Tibial nerve (tissue), 4 donors: ENCODE measurements at regions not wholly inside any gene's neighbourhood (a gene's known extent, or its start where the extent isn't known, plus 50 kb on each side); places are given as distances from the start of the nearest gene placed in this dataset.

Experiments
- DNase-seq, 2 donors: peaks; one replicate each; pipeline ENCODE4 v3.0.0-alpha.2; 2019; ENCODE audit warnings: low spot score in 2 of 2
- H3K27ac ChIP-seq, 4 donors: fragments of 200-600 bp; sonication (generic) in 3 of 4; one replicate each; pipeline ENCODE4 v1.5.1; 2017 to 2019; ENCODE audit warnings: mild to moderate bottlenecking in 1 of 4
- H3K27me3 ChIP-seq, 2 donors: fragments of 200-600 bp; sonication (generic) in 1 of 2; one replicate each; pipeline versions ENCODE4 v1.5.1 to v1.6.0; 2017 to 2019
- H3K36me3 ChIP-seq, 3 donors: fragments of 200-600 bp; sonication (generic); one replicate each; pipeline ENCODE4 v1.5.1; 2018 to 2019
- H3K4me1 ChIP-seq, 4 donors: fragments of 200-600 bp; sonication (generic) in 3 of 4; one replicate each; pipeline ENCODE4 v1.5.1; 2017 to 2019
- H3K4me3 ChIP-seq, 4 donors: fragments of 200-600 bp; sonication (generic) in 3 of 4; one replicate each; pipeline ENCODE4 v1.5.1; 2017 to 2019; ENCODE audit warnings: mild to moderate bottlenecking in 1 of 4, moderate library complexity in 1 of 4
- H3K9me3 ChIP-seq, 4 donors: fragments of 200-600 bp; sonication (generic) in 3 of 4; one replicate each; pipeline ENCODE4 v1.5.1; 2017 to 2019
- CTCF ChIP-seq, 5 experiments: fragments of 200-600 bp in 3 of 5; fragments of 450-650 bp in 2 of 5; sonication (generic) in 3 of 5; IDR thresholded peaks; one replicate each; pipeline ENCODE4 v1.5.1; 2016 to 2019; ENCODE audit warnings: antibody characterized with exemption in 5 of 5, mild to moderate bottlenecking in 3 of 5, moderate library complexity in 2 of 5
- EP300 ChIP-seq, 2 donors: sonication (generic); formaldehyde crosslinking; IDR thresholded peaks; one replicate each; pipeline ENCODE4 v1.6.1; 2017; ENCODE audit warnings: antibody characterized with exemption in 2 of 2, mild to moderate bottlenecking in 1 of 2
- POLR2A ChIP-seq, 2 donors: fragments of 450-650 bp; IDR thresholded peaks; one replicate each; pipeline ENCODE4 v1.6.1; 2017; ENCODE audit warnings: antibody characterized with exemption in 2 of 2, mild to moderate bottlenecking in 2 of 2, moderate library complexity in 2 of 2
- WGBS, 2 donors: methylation state at CpG; one replicate each; pipeline ENCODE4 v1.1.5; 2018; 5-methylcytosine and 5-hydroxymethylcytosine counted together

DNA sequence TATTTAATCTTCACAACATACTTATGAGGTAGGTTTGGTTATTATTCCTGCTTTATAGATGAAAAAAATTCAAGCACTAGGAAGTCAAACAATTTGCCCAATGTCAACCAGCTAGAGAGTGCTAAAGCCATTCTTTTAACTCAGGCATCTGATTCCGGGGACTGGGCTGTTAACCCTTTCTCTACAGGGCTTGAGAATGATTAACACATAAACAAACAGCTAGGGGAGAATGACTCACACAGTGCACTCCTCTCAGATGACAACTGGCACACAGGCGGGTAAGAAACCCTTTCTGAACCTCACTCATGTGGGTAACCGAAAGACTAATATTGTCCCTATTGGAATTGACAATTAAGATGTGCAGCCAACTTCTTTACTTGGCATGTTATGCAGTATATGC, 86.3 kb upstream of the FSHR start:
- H3K27ac ChIP-seq, result no peak overlapping the region
- no peaks in the 10 kb centered on the region for H3K36me3 ChIP-seq
- TF ChIP-seq CTCF (IDR thresholded peaks at IDR 0.05), result no peak
- TF ChIP-seq POLR2A (IDR thresholded peaks at IDR 0.05), result no peak
- 58 to 62% methylated on average over 3 of the region's 3 CpGs for WGBS, 2 donors
- no peaks in the 10 kb centered on the region for H3K4me1 ChIP-seq
- H3K4me3 ChIP-seq, result no peak overlapping the region
- H3K27me3 ChIP-seq, result no peaks in the 10 kb centered on the region
- no peak for DNase-seq
- peaks cover 0 to 3% (median 0%) of the 10 kb centered on the region in 4 donors for H3K9me3 ChIP-seq

- TF ChIP-seq CTCF (IDR thresholded peaks at IDR 0.05), result no peak
- no peak for TF ChIP-seq POLR2A (IDR thresholded peaks at IDR 0.05)
- TF ChIP-seq EP300 (IDR thresholded peaks at IDR 0.05), result no peak
Measured at GRCh38 chr2:49238604-49238960, 84.3 kb upstream of the FSHR start.

GRCh38 chr2:49237867-49238603, 83.7 kb upstream of the FSHR start:
- TF ChIP-seq EP300 (IDR thresholded peaks at IDR 0.05) (no peak), CTCF (IDR thresholded peaks at IDR 0.05) (no peak), POLR2A (IDR thresholded peaks at IDR 0.05) (no peak)
- Histone ChIP-seq H3K36me3 (no peaks in the 10 kb centered on the region), H3K27ac (no peak overlapping the region), H3K4me3 (no peak overlapping the region), H3K9me3 (peaks cover 0 to 6% (median 0%) of the 10 kb centered on the region in 4 donors), H3K4me1 (no peaks in the 10 kb centered on the region), H3K27me3 (no peaks in the 10 kb centered on the region)
- no peak for DNase-seq
- WGBS, 2 donors, result 84 to 88% methylated on average over 6 of the region's 6 CpGs

More at GRCh38 chr2:49238604-49238960, 84.3 kb upstream of the FSHR start:
- H3K27ac ChIP-seq, result no peak overlapping the region
- H3K4me1 ChIP-seq, result no peaks in the 10 kb centered on the region
- H3K36me3 ChIP-seq, result no peaks in the 10 kb centered on the region
- H3K4me3 ChIP-seq, result no peak overlapping the region
- no peaks in the 10 kb centered on the region for H3K27me3 ChIP-seq
- peaks cover 0 to 2% (median 0%) of the 10 kb centered on the region in 4 donors for H3K9me3 ChIP-seq
- no peak for DNase-seq

DNA sequence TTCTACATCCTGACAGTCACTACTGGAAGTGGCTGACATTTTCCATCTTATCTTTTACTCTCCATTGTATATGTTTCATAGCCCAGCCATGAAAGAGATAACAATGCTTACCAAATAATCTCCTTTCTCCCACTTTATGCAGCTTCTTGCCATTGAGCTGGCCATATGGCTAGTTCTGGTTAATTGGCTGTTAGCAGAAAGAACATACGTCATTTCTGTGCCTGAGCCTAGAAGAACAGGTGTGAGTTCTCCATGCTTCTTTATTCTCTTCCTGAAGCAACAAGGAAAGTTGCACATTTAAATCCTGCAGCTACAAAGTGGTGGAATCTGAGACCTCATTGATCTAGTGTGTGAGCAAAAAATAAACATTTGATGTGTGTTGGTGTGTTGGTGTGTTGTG, 82.0 kb upstream of the FSHR start:
- H3K27ac ChIP-seq, result no peak overlapping the region
- WGBS, 2 donors, result 84 to 87% methylated on average over 1 of the region's 1 CpG

More for the DNA sequence above, 82.0 kb upstream of the FSHR start:
- H3K36me3 ChIP-seq, result no peaks in the 10 kb centered on the region
- no peak overlapping the region for H3K4me3 ChIP-seq
- no peak for DNase-seq
- peaks cover 0 to 10% (median 0%) of the 10 kb centered on the region in 4 donors for H3K9me3 ChIP-seq
- no peaks in the 10 kb centered on the region for H3K27me3 ChIP-seq
- no peak for TF ChIP-seq EP300 (IDR thresholded peaks at IDR 0.05)
- no peak for TF ChIP-seq CTCF (IDR thresholded peaks at IDR 0.05)
- no peak for TF ChIP-seq POLR2A (IDR thresholded peaks at IDR 0.05)
- no peaks in the 10 kb centered on the region for H3K4me1 ChIP-seq
